ENCODE measurements at regions not wholly inside any gene's neighbourhood (a gene's known extent, or its start where the extent isn't known, plus 50 kb on each side); places are given as distances from the start of the nearest gene placed in this dataset.

GRCh38 chr5:58127255-58128220 lies 332.3 kb downstream of the PLK2 start:
- Histone ChIP-seq H3K4me3 (no peak overlapping the region), H3K36me3 (replicated peaks in 1 of 2; ENCODE audit: insufficient read depth in 1 of 2, low read depth in 2 of 2) (no peaks in the 10 kb centered on the region), H3K9me3 (no peaks in the 10 kb centered on the region), H3K27ac (peak overlapping the region; percentile 58 to 82 (median 70)), H3K27me3 (no peaks in the 10 kb centered on the region), H3K4me1 (peaks cover 34% of the 10 kb centered on the region)
- DNase-seq (peak; percentile 26 to 57 (median 40)), ATAC-seq (peak; percentile 81)
- 14% methylated on average over 11 of the region's 11 CpGs for WGBS, 2 donors
- TF ChIP-seq CTCF (IDR thresholded peaks at IDR 0.05) (no peak), POLR2A (IDR thresholded peaks at IDR 0.05) (peak in 1 of 3 donors; percentile 6)
- intact Hi-C loops (cut with DNase I), result no loop called here

GRCh38 chr5:58123501-58123900 lies 336.4 kb downstream of the PLK2 start:
- no peak for ATAC-seq
- Histone ChIP-seq H3K36me3 (replicated peaks in 1 of 2; ENCODE audit: insufficient read depth in 1 of 2, low read depth in 2 of 2) (no peaks in the 10 kb centered on the region), H3K4me1 (peaks cover 32% of the 10 kb centered on the region), H3K27ac (no peak overlapping the region), H3K9me3 (no peaks in the 10 kb centered on the region), H3K4me3 (no peak overlapping the region), H3K27me3 (no peaks in the 10 kb centered on the region)
- 55 to 74% methylated on average over 4 of the region's 4 CpGs for WGBS, 2 donors
- TF ChIP-seq CTCF (IDR thresholded peaks at IDR 0.05) (no peak), POLR2A (IDR thresholded peaks at IDR 0.05) (no peak)
- DNase-seq, result no peak
- intact Hi-C loops (cut with DNase I), result no loop called here

GRCh38 chr5:58122848-58123392 lies 337.0 kb downstream of the PLK2 start:
- no peaks in the 10 kb centered on the region for H3K36me3 ChIP-seq (replicated peaks in 1 of 2; ENCODE audit: insufficient read depth in 1 of 2, low read depth in 2 of 2)
- WGBS, 2 donors, result 41 to 50% methylated on average over 3 of the region's 3 CpGs
- no peak overlapping the region for H3K4me3 ChIP-seq
- DNase-seq (no peak), ATAC-seq (no peak)
- intact Hi-C loops (cut with DNase I), result no loop called here
- peaks cover 27% of the 10 kb centered on the region for H3K4me1 ChIP-seq
- no peaks in the 10 kb centered on the region for H3K9me3 ChIP-seq
- no peaks in the 10 kb centered on the region for H3K27me3 ChIP-seq
- H3K27ac ChIP-seq, result no peak overlapping the region
- TF ChIP-seq POLR2A (IDR thresholded peaks at IDR 0.05) (no peak), CTCF (IDR thresholded peaks at IDR 0.05) (no peak)

- Histone ChIP-seq H3K4me3 (no peak overlapping the region), H3K27me3 (no peaks in the 10 kb centered on the region), H3K27ac (no peak overlapping the region), H3K9me3 (no peaks in the 10 kb centered on the region), H3K36me3 (replicated peaks in 1 of 2; ENCODE audit: insufficient read depth in 1 of 2, low read depth in 2 of 2) (no peaks in the 10 kb centered on the region), H3K4me1 (peaks cover 19% of the 10 kb centered on the region)
- WGBS, 2 donors, result 86 to 89% methylated on average over 2 of the region's 2 CpGs
- DNase-seq, result no peak
- intact Hi-C loops (cut with DNase I), result no loop called here
- ATAC-seq, result no peak
- TF ChIP-seq CTCF (IDR thresholded peaks at IDR 0.05) (no peak), POLR2A (IDR thresholded peaks at IDR 0.05) (no peak)
Measured at GRCh38 chr5:58122157-58122556, 337.7 kb downstream of the PLK2 start.
